ENCODE measurements at regions not wholly inside any gene's neighbourhood (a gene's known extent, or its start where the extent isn't known, plus 50 kb on each side); places are given as distances from the start of the nearest gene placed in this dataset.
"Not testable (repeated sequence)": the region's sequence is repeated elsewhere in the genome, so short reads cannot be mapped to it uniquely, and the experiment has no call there.

DNA sequence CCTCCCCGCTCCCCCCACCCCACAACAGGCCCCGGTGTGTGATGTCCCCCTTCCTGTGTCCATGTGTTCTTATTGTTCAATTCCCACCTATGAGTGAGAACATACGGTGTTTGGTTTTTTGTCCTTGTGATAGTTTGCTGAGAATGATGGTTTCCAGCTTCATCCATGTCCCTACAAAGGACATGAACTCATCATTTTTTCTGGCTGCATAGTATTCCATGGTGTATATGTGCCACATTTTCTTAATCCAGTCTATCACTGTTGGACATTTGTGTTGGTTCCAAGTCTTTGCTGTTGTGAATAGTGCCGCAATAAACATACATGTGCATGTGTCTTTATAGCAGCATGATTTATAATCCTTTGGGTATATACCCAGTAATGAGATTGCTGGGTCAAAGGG, 104.3 kb downstream of the MTPN start:
- H3K36me3 Mint-ChIP-seq, POLR2A ChIA-PET: not testable (repeated sequence)

DNA sequence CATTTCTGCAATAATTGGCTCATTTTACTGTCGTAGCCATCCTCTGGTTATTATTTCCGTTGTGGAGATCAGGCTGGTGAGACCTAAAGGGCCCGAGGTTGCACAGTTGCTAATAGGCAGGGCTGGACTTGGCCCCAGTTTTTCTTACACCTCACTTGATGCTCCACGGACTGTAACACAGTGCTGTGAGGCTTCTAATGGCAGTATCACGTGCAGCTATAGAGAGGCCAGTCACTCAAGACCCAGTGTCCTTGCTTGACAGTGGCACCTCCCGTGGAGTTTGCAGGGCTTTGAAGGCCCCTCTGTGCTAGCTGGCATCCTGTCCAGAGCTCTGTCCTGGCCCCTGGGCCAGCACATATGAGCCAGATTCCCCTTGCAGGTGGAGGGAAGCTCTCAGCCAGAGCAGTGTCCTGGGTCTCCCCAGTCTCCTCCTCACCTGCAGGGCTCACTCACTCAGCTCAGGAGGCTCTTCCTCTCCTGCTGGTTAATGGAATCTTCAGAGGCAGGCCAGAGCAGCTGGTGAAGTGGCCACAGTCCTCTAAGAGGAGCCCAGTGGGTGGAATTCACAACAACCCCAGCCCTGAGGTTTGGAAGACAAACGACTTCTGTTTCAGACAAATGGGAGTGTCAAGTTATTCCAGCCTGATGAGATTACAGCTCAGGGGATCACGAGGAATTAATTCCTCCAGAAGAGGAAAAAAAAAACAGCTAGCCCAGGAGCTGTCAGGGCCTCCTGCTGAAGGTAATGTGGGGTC, 114.2 kb upstream of the FAM180A start:
- Mint-ChIP-seq H3K36me3 (no peaks in the 10 kb centered on the region), H3K4me3 (no peak overlapping the region), H3K4me1 (no peaks in the 10 kb centered on the region), H3K9me3 (no peaks in the 10 kb centered on the region), H3K27ac (no peak overlapping the region), H3K27me3 (no peaks in the 10 kb centered on the region)
- POLR2A ChIA-PET, result no interaction called here
- no peak for ATAC-seq (ENCODE audit: low read depth)
- no peak for DNase-seq

More for the DNA sequence above, 104.3 kb downstream of the MTPN start:
- not testable (repeated sequence) for H3K9me3 Mint-ChIP-seq; H3K4me3 Mint-ChIP-seq; ATAC-seq (ENCODE audit: low read depth); H3K27me3 Mint-ChIP-seq; H3K27ac Mint-ChIP-seq; DNase-seq; H3K4me1 Mint-ChIP-seq

DNA sequence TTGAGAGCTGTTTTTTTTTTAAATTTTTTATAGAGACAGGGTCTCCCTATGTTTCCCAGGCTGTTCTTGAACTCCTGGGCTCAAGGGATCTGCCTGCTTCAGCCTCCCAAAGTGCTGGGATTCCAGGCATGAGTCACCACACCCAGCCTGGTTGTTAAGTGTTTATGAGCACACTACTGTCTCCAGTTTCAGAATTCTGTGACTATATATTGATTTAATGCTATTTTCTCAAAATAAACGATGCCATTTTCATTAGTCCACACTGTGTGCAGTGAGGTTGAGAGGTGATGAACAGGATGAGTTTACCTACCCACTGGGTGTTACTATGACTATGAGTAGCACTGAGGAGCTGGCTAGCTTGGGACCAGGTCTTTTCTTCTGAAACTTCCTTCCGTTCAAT, 110.9 kb upstream of the FAM180A start:
- POLR2A ChIA-PET, result no interaction called here
- H3K4me1 Mint-ChIP-seq, result no peaks in the 10 kb centered on the region
- H3K27me3 Mint-ChIP-seq, result no peaks in the 10 kb centered on the region
- no peaks in the 10 kb centered on the region for H3K9me3 Mint-ChIP-seq
- no peak overlapping the region for H3K4me3 Mint-ChIP-seq
- H3K36me3 Mint-ChIP-seq, result no peaks in the 10 kb centered on the region
- no peak overlapping the region for H3K27ac Mint-ChIP-seq
- DNase-seq (no peak), ATAC-seq (ENCODE audit: low read depth) (no peak)

DNA sequence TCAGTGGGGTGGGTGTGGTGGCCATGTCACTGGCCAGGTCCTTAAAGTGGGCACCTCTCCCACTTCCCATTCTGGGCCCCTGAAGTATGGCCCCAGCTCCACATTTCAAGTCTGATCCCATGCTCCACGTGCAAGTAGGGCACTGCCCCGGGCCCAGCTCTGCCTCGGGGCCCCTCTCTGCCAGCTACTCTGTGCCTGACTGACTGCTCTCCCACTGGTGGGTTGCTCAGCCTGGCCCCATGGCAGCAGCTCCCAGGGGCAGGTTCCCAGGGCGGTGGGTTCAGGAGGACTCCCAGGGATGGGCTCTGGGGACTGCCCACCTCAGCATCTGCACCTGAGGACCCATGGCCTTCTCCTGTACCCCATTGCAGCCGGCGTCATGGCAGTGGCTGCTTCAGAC, 110.2 kb upstream of the FAM180A start:
- no peaks in the 10 kb centered on the region for H3K36me3 Mint-ChIP-seq
- ATAC-seq (ENCODE audit: low read depth) (no peak), DNase-seq (no peak)
- H3K27ac Mint-ChIP-seq, result no peak overlapping the region
- H3K27me3 Mint-ChIP-seq, result no peaks in the 10 kb centered on the region
- no peak overlapping the region for H3K4me3 Mint-ChIP-seq
- POLR2A ChIA-PET, result no interaction called here
- no peaks in the 10 kb centered on the region for H3K9me3 Mint-ChIP-seq
- no peaks in the 10 kb centered on the region for H3K4me1 Mint-ChIP-seq

DNA sequence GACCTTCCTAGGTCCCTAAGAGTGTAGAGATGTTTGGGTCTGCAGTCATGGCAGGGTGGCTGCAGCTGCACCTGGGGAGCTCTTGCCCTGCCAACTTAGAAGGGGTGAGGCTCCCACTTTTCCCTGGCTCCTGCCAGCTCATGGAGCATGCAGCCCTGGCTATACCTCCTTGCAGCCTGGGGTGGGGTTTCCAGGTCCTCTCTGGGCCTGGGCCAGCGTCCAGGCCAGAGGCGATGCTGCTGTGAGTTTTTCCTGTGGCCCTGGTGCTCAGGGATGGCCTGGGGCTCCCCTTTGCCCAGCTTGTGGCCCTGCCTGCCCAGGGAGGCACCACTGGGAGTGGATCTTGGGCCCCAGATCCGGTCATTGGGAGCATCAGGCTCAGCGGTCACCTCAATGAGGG, 109.8 kb upstream of the FAM180A start:
- no peak for ATAC-seq (ENCODE audit: low read depth)
- H3K4me3 Mint-ChIP-seq, result no peak overlapping the region
- H3K27ac Mint-ChIP-seq, result no peak overlapping the region
- no peaks in the 10 kb centered on the region for H3K4me1 Mint-ChIP-seq
- no peaks in the 10 kb centered on the region for H3K36me3 Mint-ChIP-seq
- no peaks in the 10 kb centered on the region for H3K9me3 Mint-ChIP-seq
- no peaks in the 10 kb centered on the region for H3K27me3 Mint-ChIP-seq
- no peak for DNase-seq
- POLR2A ChIA-PET, result no interaction called here

DNA sequence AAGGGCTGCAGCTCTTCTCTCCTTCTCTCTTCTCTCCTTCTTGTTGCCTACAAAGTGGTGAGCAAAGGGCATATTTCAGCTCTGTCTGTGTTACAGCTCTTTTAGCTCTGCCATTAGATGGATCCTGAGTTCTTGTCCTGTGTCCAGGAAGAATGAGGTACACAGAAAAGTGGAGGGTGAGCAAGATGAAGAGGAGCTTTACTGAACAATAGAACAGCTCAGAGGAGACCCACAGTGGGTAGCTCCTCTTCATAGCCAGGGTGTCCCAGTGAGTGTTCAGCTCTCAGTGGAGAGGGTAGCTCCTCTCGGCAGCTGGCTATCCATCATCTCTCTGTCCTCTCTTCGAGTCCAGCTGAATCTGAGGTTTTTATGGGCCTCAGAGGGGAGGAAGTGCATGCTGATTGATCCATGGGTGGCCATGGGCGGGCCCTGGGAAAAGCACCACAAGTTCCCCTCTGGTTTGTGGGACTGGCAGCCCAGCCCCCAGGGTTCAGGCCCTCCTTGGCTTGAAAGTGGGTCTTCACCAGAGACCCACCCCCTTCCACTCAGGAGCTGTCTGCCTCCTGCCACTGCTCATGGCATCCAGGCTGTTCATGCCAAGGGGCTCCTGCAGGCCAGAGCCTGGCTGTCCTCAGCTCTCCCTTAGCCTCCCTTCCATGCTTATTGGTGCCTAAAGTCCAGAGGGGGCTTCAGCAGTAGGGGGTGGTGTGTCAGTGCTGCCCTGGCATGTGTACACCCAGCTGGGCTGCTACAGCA, 109.1 kb upstream of the FAM180A start:
- Mint-ChIP-seq H3K27ac (no peak overlapping the region), H3K36me3 (no peaks in the 10 kb centered on the region), H3K27me3 (no peaks in the 10 kb centered on the region), H3K4me1 (no peaks in the 10 kb centered on the region), H3K9me3 (no peaks in the 10 kb centered on the region), H3K4me3 (no peak overlapping the region)
- DNase-seq, result no peak
- no peak for ATAC-seq (ENCODE audit: low read depth)
- POLR2A ChIA-PET, result no interaction called here

DNA sequence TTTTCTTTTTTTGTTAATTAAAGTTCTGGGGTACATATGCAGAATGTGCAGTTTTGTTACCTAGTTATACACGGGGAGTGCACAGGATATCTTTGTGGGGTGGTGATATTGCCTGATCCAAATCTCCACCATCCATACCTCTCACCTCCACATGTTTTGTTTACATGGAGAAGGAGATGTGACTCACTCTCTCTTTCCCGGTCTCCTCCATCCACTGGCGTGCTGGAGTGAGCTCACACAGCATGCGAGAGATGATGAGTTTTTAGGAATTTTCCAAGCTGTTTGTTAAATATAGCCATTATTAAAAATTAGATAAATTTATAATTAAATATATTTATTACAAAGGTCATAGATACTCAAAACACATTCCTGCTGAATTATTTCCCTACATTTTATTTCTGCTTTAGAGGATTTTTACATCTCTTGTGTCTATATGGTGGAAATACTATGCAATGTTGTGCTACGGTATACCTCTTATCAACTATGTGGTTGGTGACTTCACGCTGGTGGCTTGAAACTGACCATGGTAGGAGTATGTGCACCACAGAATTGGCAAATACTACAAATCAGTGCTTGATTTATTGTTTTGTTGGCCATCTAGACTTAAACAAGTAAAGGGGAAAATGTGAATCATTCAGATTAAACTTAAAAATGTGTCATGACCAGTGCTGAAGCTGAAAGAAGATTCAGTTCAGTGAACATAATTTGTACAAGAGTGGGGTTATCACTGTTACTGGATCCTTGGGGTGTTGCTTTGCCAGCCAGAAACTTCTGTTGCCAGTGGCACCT, 107.9 kb upstream of the FAM180A start:
- H3K9me3 Mint-ChIP-seq, result no peaks in the 10 kb centered on the region
- H3K27me3 Mint-ChIP-seq, result no peaks in the 10 kb centered on the region
- no peaks in the 10 kb centered on the region for H3K4me1 Mint-ChIP-seq
- no peak overlapping the region for H3K27ac Mint-ChIP-seq
- no peaks in the 10 kb centered on the region for H3K36me3 Mint-ChIP-seq
- no peak for ATAC-seq (ENCODE audit: low read depth)
- DNase-seq, result no peak
- POLR2A ChIA-PET, result no interaction called here
- H3K4me3 Mint-ChIP-seq, result no peak overlapping the region

DNA sequence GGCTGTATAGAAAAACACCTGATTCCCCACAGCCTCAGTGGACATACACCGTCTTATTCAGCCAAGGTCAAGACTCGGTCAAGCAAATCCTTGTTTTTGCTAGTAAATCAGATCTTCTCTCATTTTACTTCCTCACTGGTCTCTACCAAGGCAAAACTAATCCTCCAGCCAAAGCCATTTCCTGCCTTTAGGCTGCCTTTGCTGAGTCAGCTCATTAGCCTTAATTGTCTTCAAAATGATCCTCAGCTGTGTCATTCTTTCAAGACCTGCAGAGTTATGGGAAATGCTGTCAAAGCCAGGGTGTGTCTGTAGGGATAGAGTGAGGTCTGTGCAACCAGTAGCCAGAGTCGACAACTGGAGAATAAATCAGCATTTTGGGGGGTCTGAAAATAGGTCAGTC, 107.2 kb upstream of the FAM180A start:
- DNase-seq, result no peak
- no peaks in the 10 kb centered on the region for H3K36me3 Mint-ChIP-seq
- no peaks in the 10 kb centered on the region for H3K27me3 Mint-ChIP-seq
- no peaks in the 10 kb centered on the region for H3K9me3 Mint-ChIP-seq
- no peak overlapping the region for H3K27ac Mint-ChIP-seq
- no peak overlapping the region for H3K4me3 Mint-ChIP-seq
- no peak for ATAC-seq (ENCODE audit: low read depth)
- no peaks in the 10 kb centered on the region for H3K4me1 Mint-ChIP-seq
- POLR2A ChIA-PET, result no interaction called here

DNA sequence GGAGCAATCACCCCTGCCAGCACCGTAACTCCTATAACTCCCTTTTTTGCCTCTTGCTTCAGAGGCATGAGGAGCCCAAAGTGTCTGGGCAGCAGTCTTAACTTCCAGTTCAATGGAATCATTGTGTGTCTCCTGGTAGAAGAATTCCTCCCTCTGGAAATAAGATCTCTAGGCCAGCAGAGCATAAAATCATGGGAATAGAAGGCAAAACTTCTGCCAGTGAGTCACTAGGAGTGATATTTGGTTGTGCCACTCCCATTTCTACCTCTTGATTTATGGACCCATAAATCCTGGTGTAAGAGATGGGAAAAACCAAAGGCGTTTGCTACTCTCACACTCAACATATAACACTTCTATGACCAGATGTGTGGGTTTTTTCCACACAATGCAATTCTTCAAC, 104.9 kb upstream of the FAM180A start:
- no peak overlapping the region for H3K27ac Mint-ChIP-seq
- DNase-seq (no peak), ATAC-seq (ENCODE audit: low read depth) (no peak)
- no peak overlapping the region for H3K4me3 Mint-ChIP-seq
- POLR2A ChIA-PET, result no interaction called here
- H3K9me3 Mint-ChIP-seq, result no peaks in the 10 kb centered on the region
- no peaks in the 10 kb centered on the region for H3K27me3 Mint-ChIP-seq
- no peaks in the 10 kb centered on the region for H3K4me1 Mint-ChIP-seq
- no peaks in the 10 kb centered on the region for H3K36me3 Mint-ChIP-seq

DNA sequence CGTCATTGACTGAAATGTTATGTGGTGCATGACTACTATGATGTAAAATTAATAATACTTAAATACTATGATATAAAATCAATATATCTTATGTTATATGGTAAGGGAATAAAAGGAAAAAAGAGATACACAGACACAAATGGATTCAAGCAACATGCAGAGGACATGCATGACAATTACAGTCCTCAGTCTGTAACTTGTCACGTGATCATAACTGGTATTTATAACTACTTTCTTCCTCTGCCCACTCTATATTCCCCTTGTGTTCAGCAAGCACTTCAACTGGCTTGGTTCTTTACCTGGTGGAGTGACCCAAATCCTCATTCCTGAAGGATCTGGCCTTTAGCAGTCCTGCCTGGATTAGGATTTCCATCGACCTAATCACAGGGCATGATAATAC, 104.4 kb upstream of the FAM180A start:
- Mint-ChIP-seq H3K4me1 (no peaks in the 10 kb centered on the region), H3K9me3 (no peaks in the 10 kb centered on the region), H3K36me3 (no peaks in the 10 kb centered on the region), H3K27me3 (no peaks in the 10 kb centered on the region), H3K27ac (no peak overlapping the region), H3K4me3 (no peak overlapping the region)
- POLR2A ChIA-PET, result no interaction called here
- ATAC-seq (ENCODE audit: low read depth), result no peak
- DNase-seq, result no peak

DNA sequence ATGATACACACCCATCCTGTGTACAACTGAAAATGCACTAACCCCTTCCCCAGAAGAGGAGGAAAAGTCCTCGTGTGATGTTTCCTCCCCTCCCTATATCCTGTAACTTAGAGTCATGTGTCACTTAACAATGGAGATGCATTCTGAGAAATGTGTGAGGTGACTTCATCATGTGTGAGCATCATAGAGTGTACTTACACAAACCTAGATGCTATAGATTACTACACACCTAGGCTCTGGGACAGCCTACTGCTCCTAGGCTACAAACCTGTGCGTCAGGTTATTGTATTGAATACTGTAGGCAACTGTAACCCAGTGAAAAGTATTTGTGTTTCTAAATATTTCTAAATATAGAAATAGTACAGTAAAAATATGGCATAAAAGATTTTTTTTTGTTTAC, 98.6 kb upstream of the FAM180A start:
- POLR2A ChIA-PET, result no interaction called here

DNA sequence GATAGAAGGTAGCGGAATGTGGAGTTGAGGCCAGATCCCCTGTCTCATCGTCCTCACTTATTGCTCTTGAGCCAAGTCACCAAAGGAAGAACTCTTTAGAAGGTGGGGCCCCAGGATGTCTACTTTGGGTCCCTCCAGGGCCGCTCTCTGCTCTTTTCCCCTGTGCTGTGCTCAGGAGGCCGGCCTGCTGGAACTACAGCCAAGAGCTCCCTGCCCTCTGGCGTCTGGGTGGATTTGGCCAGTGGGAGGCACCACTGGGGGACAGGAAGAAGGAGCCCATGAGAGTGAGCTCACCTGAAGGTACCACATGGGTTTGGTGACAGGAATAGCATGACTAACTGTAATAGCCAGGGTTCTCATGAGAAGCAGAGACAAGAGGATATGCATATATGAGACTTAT, 97.7 kb upstream of the FAM180A start:
- no peak overlapping the region for H3K27ac Mint-ChIP-seq
- H3K4me3 Mint-ChIP-seq, result no peak overlapping the region
- no peak for ATAC-seq (ENCODE audit: low read depth)
- H3K4me1 Mint-ChIP-seq, result no peaks in the 10 kb centered on the region
- peaks cover 7% of the 10 kb centered on the region for H3K27me3 Mint-ChIP-seq
- POLR2A ChIA-PET, result no interaction called here
- no peak for DNase-seq
- H3K36me3 Mint-ChIP-seq, result no peaks in the 10 kb centered on the region
- H3K9me3 Mint-ChIP-seq, result peaks cover 2% of the 10 kb centered on the region

More for the DNA sequence above, 98.6 kb upstream of the FAM180A start:
- DNase-seq (no peak), ATAC-seq (ENCODE audit: low read depth) (no peak)
- Mint-ChIP-seq H3K36me3 (no peaks in the 10 kb centered on the region), H3K27me3 (peaks cover 3% of the 10 kb centered on the region), H3K9me3 (peaks cover 2% of the 10 kb centered on the region), H3K4me1 (no peaks in the 10 kb centered on the region), H3K27ac (no peak overlapping the region), H3K4me3 (no peak overlapping the region)

DNA sequence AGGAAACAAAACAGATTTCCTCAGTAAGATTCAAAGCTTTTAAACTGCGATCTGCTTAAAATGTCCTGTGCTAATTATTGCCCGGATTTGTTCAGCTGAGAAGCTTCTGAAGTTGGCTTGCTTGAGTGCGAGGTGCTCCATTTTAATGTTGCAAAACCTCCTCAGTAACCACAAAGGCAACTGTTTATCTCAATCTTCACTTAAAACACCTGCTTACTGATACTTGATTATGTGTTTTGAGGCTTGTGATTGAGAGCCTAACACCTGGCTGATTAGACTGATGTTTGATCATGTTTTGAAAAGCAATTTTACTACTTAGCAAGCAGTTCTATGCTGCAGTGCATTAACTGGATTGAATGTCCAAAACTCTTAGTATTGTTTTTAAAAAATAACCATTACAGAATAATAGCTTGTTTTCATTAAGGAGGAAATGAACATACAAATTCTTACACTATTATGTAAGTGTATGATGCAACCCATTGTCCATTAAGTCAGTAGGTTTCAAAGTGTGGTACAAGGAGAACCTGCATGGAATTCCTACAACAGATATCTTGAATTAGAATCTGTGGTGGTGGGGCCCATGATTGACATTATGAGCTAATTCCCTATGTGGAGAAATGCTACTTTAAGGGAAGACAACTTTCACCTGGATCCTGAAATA, 96.9 kb upstream of the FAM180A start:
- Mint-ChIP-seq H3K27ac (no peak overlapping the region), H3K9me3 (peaks cover 2% of the 10 kb centered on the region), H3K4me1 (no peaks in the 10 kb centered on the region), H3K27me3 (peaks cover 8% of the 10 kb centered on the region), H3K4me3 (no peak overlapping the region), H3K36me3 (no peaks in the 10 kb centered on the region)
- ATAC-seq (ENCODE audit: low read depth), result no peak
- no peak for DNase-seq
- POLR2A ChIA-PET, result no interaction called here
